ENCODE measurements at regions not wholly inside any gene's neighbourhood (a gene's known extent, or its start where the extent isn't known, plus 50 kb on each side); places are given as distances from the start of the nearest gene placed in this dataset.

- TF ChIP-seq CTCF (IDR thresholded peaks at IDR 0.05) (no peak), POLR2A (IDR thresholded peaks at IDR 0.05) (no peak)
These were observed 163.9 kb upstream of the GBE1 start for GRCh38 chr3:81925385-81925784.

All from Peyer's patch (tissue), 4 donors.